PC-3 (cell line): ENCODE measurements at regions not wholly inside any gene's neighbourhood (a gene's known extent, or its start where the extent isn't known, plus 50 kb on each side); places are given as distances from the start of the nearest gene placed in this dataset.

ENCODE experiments used
- ATAC-seq: fragments of 200-7000 bp; cut with Tn5 transposase; 2 replicates; pipeline ENCODE4 v1.9.1; 2020; ENCODE audit warnings: mild to moderate bottlenecking, moderate library complexity
- BruUV-seq: library from RNA; stranded (reverse); fragments of 400-500 nt; replicated peaks from 2 replicates; lab custom pipeline; 2021; lab: Mats Ljungman, UMichigan
- CTCF ChIA-PET: fragments of 300-600 bp; sonication (Branson Sonifier 250); formaldehyde crosslinking; loops from one replicate; lab custom pipeline; 2022; ENCODE audit warnings: antibody characterized with exemption; lab: Charles Lee
- POLR2A ChIA-PET: fragments of 300-600 bp; sonication (Branson Sonifier 250); formaldehyde crosslinking; loops from one replicate; lab custom pipeline; 2022; ENCODE audit warnings: antibody characterized with exemption; ENCODE audit not compliant: unreplicated experiment; lab: Charles Lee
- DNase-seq: peaks from one replicate; pipeline ENCODE4 v3.0.0-alpha.2; 2015
- H2AFZ ChIP-seq: fragments of 300-600 bp; sonication (generic); 2 replicates; pipeline ENCODE4 v1.6.0; 2016; ENCODE audit warnings: antibody characterized with exemption, low read length
- H3F3A ChIP-seq: fragments of 300-600 bp; sonication (generic); one replicate; pipeline ENCODE4 v1.6.0; 2017; ENCODE audit warnings: antibody characterized with exemption, low read length, control low read depth, mild to moderate bottlenecking; ENCODE audit not compliant: unreplicated experiment
- H3K27ac ChIP-seq: fragments of 300-600 bp; sonication (generic); 2 replicates; pipeline ENCODE4 v1.5.1; 2016; ENCODE audit warnings: mild to moderate bottlenecking, low read length
- H3K27me3 ChIP-seq: fragments of 300-600 bp; sonication (generic); 2 replicates; pipeline ENCODE4 v1.6.1; 2016; ENCODE audit warnings: low read length, mixed read lengths
- H3K36me3 ChIP-seq: fragments of 300-600 bp; sonication (generic); 2 replicates; pipeline ENCODE4 v1.6.1; 2016; ENCODE audit warnings: low read depth, mixed run types, low read length, mixed read lengths
- H3K4me1 ChIP-seq: fragments of 300-600 bp; sonication (generic); 2 replicates; pipeline ENCODE4 v1.5.1; 2016; ENCODE audit warnings: low read length; ENCODE audit not compliant: insufficient read depth
- H3K4me2 ChIP-seq: fragments of 300-600 bp; sonication (generic); 2 replicates; pipeline ENCODE4 v1.6.0; 2016; ENCODE audit warnings: low read length
- H3K4me3 ChIP-seq: fragments of 300-600 bp; sonication (generic); 2 replicates; pipeline ENCODE4 v1.5.1; 2016; ENCODE audit warnings: mild to moderate bottlenecking, low read length, mixed read lengths
- H3K79me2 ChIP-seq: fragments of 300-600 bp; sonication (generic); 2 replicates; pipeline ENCODE4 v1.6.1; 2017; ENCODE audit warnings: low read length, mixed read lengths
- H3K9ac ChIP-seq: fragments of 300-600 bp; sonication (generic); 2 replicates; pipeline ENCODE4 v1.6.0; 2016; ENCODE audit warnings: mild to moderate bottlenecking, low read length
- H3K9me2 ChIP-seq: fragments of 300-600 bp; sonication (generic); replicated peaks from 2 replicates; pipeline ENCODE4 v1.6.1; 2016; ENCODE audit warnings: mixed run types, low read length, mixed read lengths
- H3K9me3 ChIP-seq: fragments of 300-600 bp; sonication (generic); 2 replicates; pipeline ENCODE4 v1.6.1; 2016; ENCODE audit warnings: low read length, mixed read lengths
- H4K20me1 ChIP-seq: fragments of 300-600 bp; sonication (generic); 2 replicates; pipeline ENCODE4 v1.6.1; 2016; ENCODE audit warnings: low read length, mixed read lengths
- EZH2 ChIP-seq: fragments of 300-600 bp; sonication (generic); IDR thresholded peaks from one replicate; pipeline ENCODE4 v1.6.1; 2017; ENCODE audit warnings: antibody characterized with exemption, mild to moderate bottlenecking, low read length; ENCODE audit not compliant: unreplicated experiment
- EZH2phosphoT487 ChIP-seq: fragments of 300-600 bp; sonication (generic); IDR thresholded peaks from 2 replicates; pipeline ENCODE4 v1.6.1; 2018; ENCODE audit warnings: mild to moderate bottlenecking, antibody characterized with exemption, low read length, borderline replicate concordance
- intact Hi-C: fragments of 100-400 bp; cut with micrococcal nuclease; formaldehyde crosslinking; loops from 2 replicates; pipeline ENCODE4 v1.9.0; 2023
- TF ChIP-seq, protein P1 (sequence below): fragments of 300-600 bp; sonication (generic); conservative IDR thresholded peaks from 2 replicates; pipeline ENCODE4 v1.5.1; 2017; ENCODE audit warnings: antibody characterized with exemption, low read depth, mild to moderate bottlenecking, low read length

DNA sequence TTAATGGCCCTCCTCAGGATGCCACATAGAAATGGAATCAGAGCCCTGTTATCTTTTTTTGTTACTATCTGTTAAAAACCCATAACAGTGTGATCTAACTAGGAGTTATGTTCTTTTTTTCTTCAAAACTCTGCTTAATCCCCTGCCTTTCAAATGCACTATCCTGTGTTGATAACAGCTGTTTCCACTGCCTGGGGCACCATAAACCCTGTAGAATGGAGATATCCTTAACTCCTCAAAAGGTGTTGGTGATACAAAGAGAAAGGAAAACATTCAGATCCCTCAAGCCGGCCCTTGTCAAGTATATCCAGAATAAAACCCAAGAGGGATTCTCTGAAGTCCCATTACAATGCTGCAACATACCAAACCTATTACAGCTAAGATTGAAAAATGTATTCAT lies 108.6 kb downstream of the ACTRT1 start:
- Histone ChIP-seq H2AFZ (no peak overlapping the region), H4K20me1 (no peaks in the 10 kb centered on the region), H3K9me2 (no peaks in the 10 kb centered on the region), H3K27ac (no peak overlapping the region), H3K79me2 (no peaks in the 10 kb centered on the region), H3F3A (no peaks in the 10 kb centered on the region), H3K9ac (no peak overlapping the region), H3K36me3 (no peaks in the 10 kb centered on the region), H3K4me3 (no peak overlapping the region), H3K4me2 (no peak overlapping the region), H3K27me3 (no peaks in the 10 kb centered on the region), H3K9me3 (no peaks in the 10 kb centered on the region), H3K4me1 (no peaks in the 10 kb centered on the region)
- TF ChIP-seq EZH2 (no peak), EZH2phosphoT487 (no peak)
- TF ChIP-seq, protein P1, sequence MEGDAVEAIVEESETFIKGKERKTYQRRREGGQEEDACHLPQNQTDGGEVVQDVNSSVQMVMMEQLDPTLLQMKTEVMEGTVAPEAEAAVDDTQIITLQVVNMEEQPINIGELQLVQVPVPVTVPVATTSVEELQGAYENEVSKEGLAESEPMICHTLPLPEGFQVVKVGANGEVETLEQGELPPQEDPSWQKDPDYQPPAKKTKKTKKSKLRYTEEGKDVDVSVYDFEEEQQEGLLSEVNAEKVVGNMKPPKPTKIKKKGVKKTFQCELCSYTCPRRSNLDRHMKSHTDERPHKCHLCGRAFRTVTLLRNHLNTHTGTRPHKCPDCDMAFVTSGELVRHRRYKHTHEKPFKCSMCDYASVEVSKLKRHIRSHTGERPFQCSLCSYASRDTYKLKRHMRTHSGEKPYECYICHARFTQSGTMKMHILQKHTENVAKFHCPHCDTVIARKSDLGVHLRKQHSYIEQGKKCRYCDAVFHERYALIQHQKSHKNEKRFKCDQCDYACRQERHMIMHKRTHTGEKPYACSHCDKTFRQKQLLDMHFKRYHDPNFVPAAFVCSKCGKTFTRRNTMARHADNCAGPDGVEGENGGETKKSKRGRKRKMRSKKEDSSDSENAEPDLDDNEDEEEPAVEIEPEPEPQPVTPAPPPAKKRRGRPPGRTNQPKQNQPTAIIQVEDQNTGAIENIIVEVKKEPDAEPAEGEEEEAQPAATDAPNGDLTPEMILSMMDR, result no peak
- POLR2A ChIA-PET, result no interaction called here
- BruUV-seq, result no TSS peak
- CTCF ChIA-PET, result no interaction called here
- ATAC-seq, result no peak
- DNase-seq, result no peak
- intact Hi-C loops, result no loop called here

DNA sequence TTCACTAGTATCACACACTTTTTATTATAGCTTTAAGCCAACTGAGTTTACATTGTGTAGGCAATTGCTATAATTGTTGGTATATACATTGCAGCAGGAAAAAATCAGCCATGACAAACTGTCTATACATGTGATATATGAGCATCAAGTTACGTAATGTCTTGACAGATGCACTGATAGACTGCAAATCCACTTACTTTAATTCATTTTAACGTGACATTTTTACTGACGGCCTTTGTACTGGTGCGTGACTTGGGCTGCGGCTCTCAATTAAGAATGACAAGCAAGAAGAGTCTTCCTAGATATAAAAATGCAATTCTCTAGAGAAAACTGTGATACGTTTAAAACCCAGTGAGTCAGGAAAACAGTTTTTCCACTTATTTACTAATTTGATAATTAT lies 143.8 kb downstream of the ACTRT1 start:
- TF ChIP-seq, protein P1, result no peak
- TF ChIP-seq EZH2phosphoT487 (no peak), EZH2 (no peak)
- no peaks in the 10 kb centered on the region for H3K4me1 ChIP-seq
- ChIA-PET CTCF (no interaction called here), POLR2A (no interaction called here)
- H3F3A ChIP-seq, result no peaks in the 10 kb centered on the region
- no peaks in the 10 kb centered on the region for H3K79me2 ChIP-seq
- H3K9me3 ChIP-seq, result no peaks in the 10 kb centered on the region
- no peak overlapping the region for H3K4me2 ChIP-seq
- no peaks in the 10 kb centered on the region for H3K36me3 ChIP-seq
- H4K20me1 ChIP-seq, result no peaks in the 10 kb centered on the region
- H3K9me2 ChIP-seq, result no peaks in the 10 kb centered on the region
- no peaks in the 10 kb centered on the region for H3K27me3 ChIP-seq
- no peak overlapping the region for H2AFZ ChIP-seq
- intact Hi-C loops, result no loop called here
- no peak overlapping the region for H3K4me3 ChIP-seq
- no TSS peak for BruUV-seq
- DNase-seq (no peak), ATAC-seq (no peak)
- no peak overlapping the region for H3K27ac ChIP-seq
- H3K9ac ChIP-seq, result no peak overlapping the region

DNA sequence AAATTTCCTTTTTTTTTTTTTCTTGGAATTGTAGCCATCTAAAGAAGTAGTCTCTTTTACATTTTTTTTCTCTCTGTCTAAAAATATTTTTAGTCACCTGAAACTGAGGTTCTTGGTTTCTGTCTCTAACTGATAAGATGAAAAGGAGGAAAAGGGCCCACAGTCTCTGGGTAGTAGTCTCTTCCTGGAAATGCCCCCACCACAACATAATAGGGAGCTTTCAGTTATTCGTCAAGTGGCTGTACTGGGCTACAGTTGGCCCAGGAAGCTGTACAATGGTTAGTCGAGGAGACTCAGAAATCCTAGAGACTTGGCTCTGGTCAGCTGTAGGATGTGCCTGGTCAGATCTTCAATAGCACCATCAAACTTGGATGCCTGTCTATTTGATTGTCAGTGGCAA lies 163.4 kb downstream of the ACTRT1 start:
- Histone ChIP-seq H3K4me3 (no peak overlapping the region), H3K79me2 (no peaks in the 10 kb centered on the region), H3K27me3 (no peaks in the 10 kb centered on the region), H3K4me1 (no peaks in the 10 kb centered on the region), H3F3A (no peaks in the 10 kb centered on the region), H4K20me1 (no peaks in the 10 kb centered on the region), H2AFZ (no peak overlapping the region), H3K4me2 (no peak overlapping the region), H3K27ac (no peak overlapping the region), H3K9me3 (no peaks in the 10 kb centered on the region), H3K36me3 (no peaks in the 10 kb centered on the region), H3K9me2 (no peaks in the 10 kb centered on the region), H3K9ac (no peak overlapping the region)
- TF ChIP-seq, protein P1, result no peak
- TF ChIP-seq EZH2 (no peak), EZH2phosphoT487 (no peak)
- POLR2A ChIA-PET, result no interaction called here
- CTCF ChIA-PET, result no interaction called here
- intact Hi-C loops, result no loop called here
- ATAC-seq (no peak), DNase-seq (no peak)
- no TSS peak for BruUV-seq
